Spleen (tissue), 11 donors: ENCODE measurements at regions not wholly inside any gene's neighbourhood (a gene's known extent, or its start where the extent isn't known, plus 50 kb on each side); places are given as distances from the start of the nearest gene placed in this dataset.

Source experiments
- DNase-seq: peaks from one replicate; pipeline ENCODE4 v3.0.0-alpha.2; 2020
- H3K27ac ChIP-seq, 8 donors: fragments of 200-600 bp; sonication (generic) in 7 of 8; 1 replicate in 4 of 8; 2 replicates in 4 of 8; pipeline versions ENCODE4 v1.5.0 to v1.8.0; 2016 to 2021; ENCODE audit warnings: inconsistent platforms in 4 of 8, mild to moderate bottlenecking in 4 of 8, moderate library complexity in 1 of 8
- H3K27me3 ChIP-seq, 7 donors: fragments of 200-600 bp; sonication (generic) in 6 of 7; replicated peaks in 1 of 7; 1 replicate in 4 of 7; 2 replicates in 3 of 7; pipeline versions ENCODE4 v1.5.0 to v1.8.0; 2016 to 2021; ENCODE audit warnings: inconsistent platforms in 3 of 7, mild to moderate bottlenecking in 1 of 7
- H3K36me3 ChIP-seq, 6 donors: fragments of 200-600 bp; sonication (generic) in 5 of 6; 1 replicate in 4 of 6; 2 replicates in 2 of 6; pipeline versions ENCODE4 v1.5.0 to v1.8.0; 2016 to 2021; ENCODE audit warnings: inconsistent platforms in 2 of 6
- H3K4me1 ChIP-seq, 6 donors: fragments of 200-600 bp; sonication (generic) in 5 of 6; 1 replicate in 3 of 6; 2 replicates in 3 of 6; pipeline versions ENCODE4 v1.5.0 to v1.8.0; 2016 to 2021; ENCODE audit warnings: inconsistent platforms in 3 of 6
- H3K4me3 ChIP-seq, 8 donors: fragments of 200-600 bp; sonication (generic) in 7 of 8; 1 replicate in 4 of 8; 2 replicates in 4 of 8; pipeline versions ENCODE4 v1.5.0 to v1.8.0; 2016 to 2021; ENCODE audit warnings: inconsistent platforms in 4 of 8, mild to moderate bottlenecking in 4 of 8, moderate library complexity in 2 of 8
- H3K9me3 ChIP-seq, 8 donors: fragments of 200-600 bp; sonication (generic) in 7 of 8; 1 replicate in 4 of 8; 2 replicates in 4 of 8; pipeline versions ENCODE4 v1.5.0 to v1.8.0; 2016 to 2021; ENCODE audit warnings: inconsistent platforms in 4 of 8
- POLR2A ChIP-seq, 3 donors: fragments of 450-650 bp; IDR thresholded peaks; one replicate each; pipeline ENCODE4 v1.5.1; 2017; ENCODE audit warnings: antibody characterized with exemption in 3 of 3, mild to moderate bottlenecking in 1 of 3
- POLR2AphosphoS5 ChIP-seq, 3 donors: sonication (generic); formaldehyde crosslinking; IDR thresholded peaks; one replicate each; pipeline ENCODE4 v1.5.1; 2017; ENCODE audit warnings: antibody characterized with exemption in 3 of 3
- WGBS, 5 donors: extraction: QIAGEN DNeasy Blood & Tissue Kit in 3 of 5; methylation state at CpG; one replicate each; pipeline versions ENCODE4 v1.1.5 to v1.1.7; 2013 to 2018; 5-methylcytosine and 5-hydroxymethylcytosine counted together
- intact Hi-C: fragments of 100-400 bp; cut with DNase I; formaldehyde crosslinking; loops from one replicate; pipeline ENCODE4 v1.15.0; 2023; ENCODE audit warnings: low total_unique reads
- TF ChIP-seq, protein P1 (sequence below), 11 experiments: fragments of 200-600 bp in 7 of 11; fragments of 450-650 bp in 4 of 11; sonication (generic) in 4 of 11; IDR thresholded peaks in 8 of 11; conservative IDR thresholded peaks in 3 of 11; 1 replicate in 7 of 11; 2 replicates in 4 of 11; pipeline versions ENCODE4 v1.4.0 to v1.8.0; 2016 to 2021; ENCODE audit warnings: antibody characterized with exemption in 11 of 11, inconsistent platforms in 4 of 11, mild to moderate bottlenecking in 1 of 11
- donor health status: healthy with polysubstance abuse.
- donor health status: DM: no; HTN: no; CAD: no; lungs with moderate emphysema.
- donor health status: DM: no; HTN: no; CAD: no.
- donor health status: Bipolar disorder and iron deficiency.
- donor health status: healthy.
- donor health status: DM: no; HTN: no; CAD: no.
- donor health status: DM: yes; HTN: yes; CAD: no.

- Histone ChIP-seq H3K4me3 (no peak overlapping the region), H3K36me3 (no peaks in the 10 kb centered on the region), H3K4me1 (no peaks in the 10 kb centered on the region), H3K27me3 (no peaks in the 10 kb centered on the region), H3K9me3 (peaks cover 0 to 12% (median 0%) of the 10 kb centered on the region in 8 donors), H3K27ac (no peak overlapping the region)
- 80 to 90% (median 88%) methylated on average over 6 of the region's 6 CpGs for WGBS, 5 donors
- intact Hi-C loops = no loop called here
- TF ChIP-seq, protein P1, sequence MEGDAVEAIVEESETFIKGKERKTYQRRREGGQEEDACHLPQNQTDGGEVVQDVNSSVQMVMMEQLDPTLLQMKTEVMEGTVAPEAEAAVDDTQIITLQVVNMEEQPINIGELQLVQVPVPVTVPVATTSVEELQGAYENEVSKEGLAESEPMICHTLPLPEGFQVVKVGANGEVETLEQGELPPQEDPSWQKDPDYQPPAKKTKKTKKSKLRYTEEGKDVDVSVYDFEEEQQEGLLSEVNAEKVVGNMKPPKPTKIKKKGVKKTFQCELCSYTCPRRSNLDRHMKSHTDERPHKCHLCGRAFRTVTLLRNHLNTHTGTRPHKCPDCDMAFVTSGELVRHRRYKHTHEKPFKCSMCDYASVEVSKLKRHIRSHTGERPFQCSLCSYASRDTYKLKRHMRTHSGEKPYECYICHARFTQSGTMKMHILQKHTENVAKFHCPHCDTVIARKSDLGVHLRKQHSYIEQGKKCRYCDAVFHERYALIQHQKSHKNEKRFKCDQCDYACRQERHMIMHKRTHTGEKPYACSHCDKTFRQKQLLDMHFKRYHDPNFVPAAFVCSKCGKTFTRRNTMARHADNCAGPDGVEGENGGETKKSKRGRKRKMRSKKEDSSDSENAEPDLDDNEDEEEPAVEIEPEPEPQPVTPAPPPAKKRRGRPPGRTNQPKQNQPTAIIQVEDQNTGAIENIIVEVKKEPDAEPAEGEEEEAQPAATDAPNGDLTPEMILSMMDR (IDR thresholded peaks at IDR 0.05 in 8 of 11, conservative IDR thresholded peaks at IDR 0.05 in 3 of 11) = no peak
- TF ChIP-seq POLR2AphosphoS5 (IDR thresholded peaks at IDR 0.05) = no peak
- no peak for TF ChIP-seq POLR2A (IDR thresholded peaks at IDR 0.05)
- no peak for DNase-seq
Observed at GRCh38 chr6:103734016-103734415, 1125.7 kb downstream of the HACE1 start.

DNA sequence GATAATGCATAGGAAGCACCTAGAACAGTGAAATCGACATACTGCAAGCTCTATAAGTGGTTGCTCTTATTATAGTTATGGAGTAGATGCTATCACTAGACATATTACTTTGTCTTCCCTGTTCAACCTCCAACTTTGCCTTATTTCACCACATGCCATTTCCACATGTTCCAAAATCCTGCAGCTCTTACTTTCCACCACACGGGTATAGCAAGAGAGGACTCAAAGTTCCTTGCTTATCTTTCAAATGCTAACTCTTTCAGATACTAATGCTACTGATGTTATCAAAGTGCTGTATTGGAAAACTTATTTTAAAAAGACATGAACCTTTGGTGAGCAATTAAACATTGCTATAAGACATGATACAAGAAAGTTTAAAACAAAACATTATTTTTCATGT is 1130.1 kb downstream of the HACE1 start:
- 52 to 72% (median 66%) methylated on average over 2 of the region's 2 CpGs for WGBS, 5 donors
- no peak for DNase-seq
- TF ChIP-seq POLR2AphosphoS5 (IDR thresholded peaks at IDR 0.05) = no peak
- TF ChIP-seq, protein P1 (IDR thresholded peaks at IDR 0.05 in 8 of 11, conservative IDR thresholded peaks at IDR 0.05 in 3 of 11) = no peak
- no peak for TF ChIP-seq POLR2A (IDR thresholded peaks at IDR 0.05)

DNA sequence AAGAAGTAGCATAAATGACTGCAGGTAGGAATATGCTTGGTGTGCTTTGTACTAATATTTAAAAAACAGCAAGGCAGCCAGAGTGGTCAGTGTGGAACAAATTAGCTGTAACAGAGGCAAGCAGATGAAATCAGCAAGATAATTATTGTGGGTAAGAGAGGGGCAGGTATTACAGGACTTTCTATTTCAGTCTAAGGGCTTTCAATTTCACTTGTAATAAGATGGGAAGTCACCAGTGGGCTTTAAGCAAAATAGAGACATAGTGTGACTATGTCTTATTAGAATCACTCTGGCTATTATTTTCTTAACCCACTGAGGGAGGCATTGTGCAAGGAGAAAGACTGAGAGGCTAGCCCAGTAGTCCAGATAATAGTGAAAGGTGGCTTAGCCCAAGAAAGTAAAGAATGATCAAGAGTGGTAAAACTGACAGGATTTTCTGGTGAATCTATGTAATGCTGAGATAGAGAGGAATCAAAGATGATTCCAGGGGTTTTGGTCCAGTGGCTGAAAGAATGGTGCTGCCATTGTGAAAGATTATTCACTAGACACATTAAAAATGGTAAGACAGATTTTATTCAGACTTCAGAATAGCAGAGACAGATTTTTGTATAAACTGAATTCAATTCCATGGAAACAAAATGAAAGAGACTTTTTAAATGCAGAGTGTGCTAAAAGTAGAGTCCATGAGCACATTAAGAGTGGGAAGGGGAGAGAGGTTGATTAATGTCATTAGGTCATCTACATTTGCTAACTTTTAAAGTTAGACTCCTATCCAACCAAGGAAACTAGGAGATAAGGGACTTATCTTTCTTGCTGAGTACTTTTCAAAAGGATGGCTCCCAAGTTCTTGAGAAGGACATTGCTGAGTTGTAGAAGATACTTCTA is 1136.0 kb downstream of the HACE1 start:
- DNase-seq = no peak
- no peaks in the 10 kb centered on the region for H3K9me3 ChIP-seq
- no peak overlapping the region for H3K4me3 ChIP-seq
- no peaks in the 10 kb centered on the region for H3K36me3 ChIP-seq
- H3K4me1 ChIP-seq = no peaks in the 10 kb centered on the region
- intact Hi-C loops = no loop called here
- no peak overlapping the region for H3K27ac ChIP-seq
- TF ChIP-seq, protein P1 (IDR thresholded peaks at IDR 0.05 in 8 of 11, conservative IDR thresholded peaks at IDR 0.05 in 3 of 11) = no peak
- no peak for TF ChIP-seq POLR2A (IDR thresholded peaks at IDR 0.05)
- no peak for TF ChIP-seq POLR2AphosphoS5 (IDR thresholded peaks at IDR 0.05)
- no peaks in the 10 kb centered on the region for H3K27me3 ChIP-seq

More for the DNA sequence above, 1130.1 kb downstream of the HACE1 start:
- H3K27me3 ChIP-seq = no peaks in the 10 kb centered on the region
- H3K9me3 ChIP-seq = peaks cover 0 to 12% (median 0%) of the 10 kb centered on the region in 8 donors
- no peaks in the 10 kb centered on the region for H3K36me3 ChIP-seq
- H3K27ac ChIP-seq = no peak overlapping the region
- H3K4me1 ChIP-seq = no peaks in the 10 kb centered on the region
- intact Hi-C loops = no loop called here
- H3K4me3 ChIP-seq = no peak overlapping the region

GRCh38 chr6:103722683-103723082 is 1137.0 kb downstream of the HACE1 start:
- H3K27ac ChIP-seq = no peak overlapping the region
- 5 to 90% (median 58%) methylated on average over 1 of the region's 1 CpG for WGBS, 5 donors
- TF ChIP-seq, protein P1 (IDR thresholded peaks at IDR 0.05 in 8 of 11, conservative IDR thresholded peaks at IDR 0.05 in 3 of 11) = no peak
- TF ChIP-seq POLR2A (IDR thresholded peaks at IDR 0.05) (no peak), POLR2AphosphoS5 (IDR thresholded peaks at IDR 0.05) (no peak)
- no peak for DNase-seq
- H3K4me1 ChIP-seq = no peaks in the 10 kb centered on the region
- intact Hi-C loops = no loop called here
- H3K27me3 ChIP-seq = no peaks in the 10 kb centered on the region
- H3K36me3 ChIP-seq = no peaks in the 10 kb centered on the region
- no peaks in the 10 kb centered on the region for H3K9me3 ChIP-seq
- H3K4me3 ChIP-seq = no peak overlapping the region
